HL-60 (cell line): ENCODE measurements at regions not wholly inside any gene's neighbourhood (a gene's known extent, or its start where the extent isn't known, plus 50 kb on each side); places are given as distances from the start of the nearest gene placed in this dataset.

Source experiments
- DNase-seq, 2 experiments: peaks; one replicate each; pipeline ENCODE4 v3.0.0-alpha.2; 2010 to 2020; ENCODE audit warnings: low read depth in 1 of 2, low spot score in 1 of 2
- H3K27ac ChIP-seq: fragments of 250-450 bp; sonication (Bioruptor Pico); replicated peaks from 2 replicates; pipeline ENCODE4 v1.5.1; 2020; ENCODE audit warnings: mild to moderate bottlenecking, moderate library complexity
- H3K27me3 ChIP-seq: fragments of 250-450 bp; sonication (Bioruptor Pico); 2 replicates; pipeline ENCODE4 v1.5.1; 2021; ENCODE audit warnings: mild to moderate bottlenecking, moderate library complexity; ENCODE audit not compliant: insufficient read depth, poor library complexity, severe bottlenecking
- H3K4me3 ChIP-seq: replicated peaks from 2 replicates; pipeline ENCODE4 v1.5.1; 2011; ENCODE audit warnings: mild to moderate bottlenecking, control low read depth, low read length; ENCODE audit not compliant: insufficient read depth
- GABPA ChIP-seq: IDR thresholded peaks from 2 replicates; pipeline ENCODE4 v1.6.1; 2012; ENCODE audit warnings: low read depth
- POLR2AphosphoS5 ChIP-seq: IDR thresholded peaks from 2 replicates; pipeline ENCODE4 v1.6.1; 2012; ENCODE audit warnings: low read depth
- SPI1 ChIP-seq: IDR thresholded peaks from 2 replicates; pipeline ENCODE4 v1.6.1; 2012; ENCODE audit warnings: low read depth, mild to moderate bottlenecking, borderline replicate concordance
- TF ChIP-seq, protein P1 (sequence below): IDR thresholded peaks from 2 replicates; pipeline ENCODE4 v1.6.1; 2012; ENCODE audit warnings: low read depth; ENCODE audit not compliant: insufficient replicate concordance
- TF ChIP-seq, protein P2 (sequence below): IDR thresholded peaks from one replicate; pipeline ENCODE4 v1.5.1; 2011; ENCODE audit warnings: low read length, control low read depth, inconsistent platforms; ENCODE audit not compliant: insufficient read depth

- H3K4me3 ChIP-seq, result no peak overlapping the region
- H3K27ac ChIP-seq, result no peak overlapping the region
- no peak for TF ChIP-seq SPI1
- H3K27me3 ChIP-seq, result no peaks in the 10 kb centered on the region
- DNase-seq, result no peak
Measured at GRCh38 chr12:17975239-17975638, 114.8 kb downstream of the RERGL start.

- TF ChIP-seq GABPA (no peak), SPI1 (no peak), POLR2AphosphoS5 (no peak)
- TF ChIP-seq, protein P1, sequence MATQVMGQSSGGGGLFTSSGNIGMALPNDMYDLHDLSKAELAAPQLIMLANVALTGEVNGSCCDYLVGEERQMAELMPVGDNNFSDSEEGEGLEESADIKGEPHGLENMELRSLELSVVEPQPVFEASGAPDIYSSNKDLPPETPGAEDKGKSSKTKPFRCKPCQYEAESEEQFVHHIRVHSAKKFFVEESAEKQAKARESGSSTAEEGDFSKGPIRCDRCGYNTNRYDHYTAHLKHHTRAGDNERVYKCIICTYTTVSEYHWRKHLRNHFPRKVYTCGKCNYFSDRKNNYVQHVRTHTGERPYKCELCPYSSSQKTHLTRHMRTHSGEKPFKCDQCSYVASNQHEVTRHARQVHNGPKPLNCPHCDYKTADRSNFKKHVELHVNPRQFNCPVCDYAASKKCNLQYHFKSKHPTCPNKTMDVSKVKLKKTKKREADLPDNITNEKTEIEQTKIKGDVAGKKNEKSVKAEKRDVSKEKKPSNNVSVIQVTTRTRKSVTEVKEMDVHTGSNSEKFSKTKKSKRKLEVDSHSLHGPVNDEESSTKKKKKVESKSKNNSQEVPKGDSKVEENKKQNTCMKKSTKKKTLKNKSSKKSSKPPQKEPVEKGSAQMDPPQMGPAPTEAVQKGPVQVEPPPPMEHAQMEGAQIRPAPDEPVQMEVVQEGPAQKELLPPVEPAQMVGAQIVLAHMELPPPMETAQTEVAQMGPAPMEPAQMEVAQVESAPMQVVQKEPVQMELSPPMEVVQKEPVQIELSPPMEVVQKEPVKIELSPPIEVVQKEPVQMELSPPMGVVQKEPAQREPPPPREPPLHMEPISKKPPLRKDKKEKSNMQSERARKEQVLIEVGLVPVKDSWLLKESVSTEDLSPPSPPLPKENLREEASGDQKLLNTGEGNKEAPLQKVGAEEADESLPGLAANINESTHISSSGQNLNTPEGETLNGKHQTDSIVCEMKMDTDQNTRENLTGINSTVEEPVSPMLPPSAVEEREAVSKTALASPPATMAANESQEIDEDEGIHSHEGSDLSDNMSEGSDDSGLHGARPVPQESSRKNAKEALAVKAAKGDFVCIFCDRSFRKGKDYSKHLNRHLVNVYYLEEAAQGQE, result no peak
- TF ChIP-seq, protein P2, sequence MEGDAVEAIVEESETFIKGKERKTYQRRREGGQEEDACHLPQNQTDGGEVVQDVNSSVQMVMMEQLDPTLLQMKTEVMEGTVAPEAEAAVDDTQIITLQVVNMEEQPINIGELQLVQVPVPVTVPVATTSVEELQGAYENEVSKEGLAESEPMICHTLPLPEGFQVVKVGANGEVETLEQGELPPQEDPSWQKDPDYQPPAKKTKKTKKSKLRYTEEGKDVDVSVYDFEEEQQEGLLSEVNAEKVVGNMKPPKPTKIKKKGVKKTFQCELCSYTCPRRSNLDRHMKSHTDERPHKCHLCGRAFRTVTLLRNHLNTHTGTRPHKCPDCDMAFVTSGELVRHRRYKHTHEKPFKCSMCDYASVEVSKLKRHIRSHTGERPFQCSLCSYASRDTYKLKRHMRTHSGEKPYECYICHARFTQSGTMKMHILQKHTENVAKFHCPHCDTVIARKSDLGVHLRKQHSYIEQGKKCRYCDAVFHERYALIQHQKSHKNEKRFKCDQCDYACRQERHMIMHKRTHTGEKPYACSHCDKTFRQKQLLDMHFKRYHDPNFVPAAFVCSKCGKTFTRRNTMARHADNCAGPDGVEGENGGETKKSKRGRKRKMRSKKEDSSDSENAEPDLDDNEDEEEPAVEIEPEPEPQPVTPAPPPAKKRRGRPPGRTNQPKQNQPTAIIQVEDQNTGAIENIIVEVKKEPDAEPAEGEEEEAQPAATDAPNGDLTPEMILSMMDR, result no peak
- Histone ChIP-seq H3K27ac (no peak overlapping the region), H3K4me3 (no peak overlapping the region), H3K27me3 (no peaks in the 10 kb centered on the region)
- DNase-seq, result no peak
Measured at GRCh38 chr12:17971850-17972249, 118.1 kb downstream of the RERGL start.

- DNase-seq, result no peak
- Histone ChIP-seq H3K27ac (no peak overlapping the region), H3K4me3 (no peak overlapping the region), H3K27me3 (no peaks in the 10 kb centered on the region)
- TF ChIP-seq, protein P2, result no peak
- no peak for TF ChIP-seq SPI1
Measured at GRCh38 chr12:17954788-17955187, 135.2 kb downstream of the RERGL start.

- Histone ChIP-seq H3K27me3 (no peaks in the 10 kb centered on the region), H3K4me3 (no peak overlapping the region), H3K27ac (no peak overlapping the region)
- no peak for DNase-seq
- TF ChIP-seq SPI1, result no peak
- TF ChIP-seq POLR2AphosphoS5, result no peak
- TF ChIP-seq, protein P1, result no peak
- TF ChIP-seq, protein P2, result no peak
- no peak for TF ChIP-seq GABPA
Measured at GRCh38 chr12:17950898-17951297, 139.1 kb downstream of the RERGL start.
